ENCODE measurements at regions not wholly inside any gene's neighbourhood (a gene's known extent, or its start where the extent isn't known, plus 50 kb on each side); places are given as distances from the start of the nearest gene placed in this dataset.

- DNase-seq: no peak
Observed at GRCh38 chr5:89287964-89288363, 405.0 kb upstream of the MEF2C start.

DNA sequence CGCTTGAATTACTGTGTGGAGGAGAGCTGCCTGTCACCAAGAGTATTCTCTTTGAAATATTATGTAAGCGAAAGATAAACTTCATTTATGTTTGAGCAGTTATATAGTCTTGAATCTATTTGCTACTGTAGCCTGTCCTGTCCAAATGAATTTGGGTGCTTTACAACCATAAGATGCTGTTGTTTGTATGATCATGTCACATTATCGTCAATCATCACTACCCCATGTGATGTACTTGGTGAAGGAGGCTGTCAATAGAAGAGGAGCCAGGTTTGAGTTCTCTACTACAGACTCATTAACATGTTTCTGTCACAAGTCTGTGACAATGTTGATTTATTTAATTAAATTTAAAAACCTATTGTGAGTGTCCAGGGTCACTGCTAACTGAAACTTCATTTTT is 403.3 kb upstream of the MEF2C start:
- DNase-seq: no peak

- no peak for DNase-seq
Observed at GRCh38 chr5:89283728-89284493, 400.9 kb upstream of the MEF2C start.

- DNase-seq: no peak
Observed at GRCh38 chr5:89282554-89283510, 399.8 kb upstream of the MEF2C start.

DNA sequence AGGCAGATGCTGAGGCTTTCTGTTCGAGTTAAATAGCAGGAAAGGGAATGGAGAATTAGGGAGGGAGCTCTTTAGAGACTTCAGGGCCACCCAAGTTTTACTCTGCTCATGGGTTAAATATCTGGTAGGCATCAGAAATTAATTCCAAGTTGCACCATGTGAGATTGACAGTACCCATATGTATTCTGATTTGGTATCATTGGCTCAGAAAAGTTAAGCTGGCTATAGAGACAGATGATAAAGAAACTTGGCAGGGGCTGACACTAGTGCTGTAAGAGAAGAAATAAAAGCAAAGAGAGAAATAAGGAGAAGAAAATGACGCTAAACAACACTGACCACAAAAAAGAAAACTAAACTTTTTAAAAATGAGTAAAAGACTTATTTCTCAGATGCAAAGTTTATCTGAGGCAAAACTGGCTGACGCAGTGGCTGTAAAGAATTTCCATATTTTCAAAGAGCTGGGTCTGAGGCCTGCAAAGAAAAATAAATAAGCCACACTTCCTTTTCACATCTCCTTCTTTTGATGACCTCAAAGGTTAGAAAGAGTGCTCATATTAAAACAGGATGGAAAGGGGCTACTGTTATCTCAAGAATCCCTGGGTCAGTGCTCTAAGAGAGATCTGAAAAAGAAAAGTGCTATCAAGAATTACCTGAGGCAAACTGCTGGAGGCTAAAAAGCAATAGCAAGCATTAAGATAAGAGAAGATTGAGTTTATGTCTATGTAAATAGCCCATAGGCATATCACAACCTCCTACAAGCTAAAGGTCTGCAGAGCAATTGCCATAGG is 399.0 kb upstream of the MEF2C start:
- DNase-seq: no peak

DNA sequence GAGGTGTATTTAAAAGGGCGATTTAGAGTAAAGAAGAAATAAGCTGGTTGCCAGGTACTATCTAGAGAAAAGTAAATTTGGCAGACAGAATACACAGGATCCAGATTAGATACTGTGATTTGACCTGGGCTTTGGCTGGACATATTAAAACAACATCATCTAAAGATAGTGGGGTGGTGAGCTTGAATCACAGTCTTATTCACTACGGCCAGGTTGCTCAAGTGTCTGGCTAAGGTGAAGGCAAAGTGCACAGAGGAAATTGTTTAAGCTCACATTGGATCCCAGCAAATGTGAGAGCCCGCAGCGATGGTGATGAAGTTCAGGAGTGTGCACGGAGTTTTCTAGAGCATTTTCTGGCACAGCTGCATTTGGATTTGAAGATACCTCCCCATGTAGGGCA is 398.2 kb upstream of the MEF2C start:
- DNase-seq: no peak

GRCh38 chr5:89280103-89281037 is 397.4 kb upstream of the MEF2C start:
- DNase-seq: no peak

DNA sequence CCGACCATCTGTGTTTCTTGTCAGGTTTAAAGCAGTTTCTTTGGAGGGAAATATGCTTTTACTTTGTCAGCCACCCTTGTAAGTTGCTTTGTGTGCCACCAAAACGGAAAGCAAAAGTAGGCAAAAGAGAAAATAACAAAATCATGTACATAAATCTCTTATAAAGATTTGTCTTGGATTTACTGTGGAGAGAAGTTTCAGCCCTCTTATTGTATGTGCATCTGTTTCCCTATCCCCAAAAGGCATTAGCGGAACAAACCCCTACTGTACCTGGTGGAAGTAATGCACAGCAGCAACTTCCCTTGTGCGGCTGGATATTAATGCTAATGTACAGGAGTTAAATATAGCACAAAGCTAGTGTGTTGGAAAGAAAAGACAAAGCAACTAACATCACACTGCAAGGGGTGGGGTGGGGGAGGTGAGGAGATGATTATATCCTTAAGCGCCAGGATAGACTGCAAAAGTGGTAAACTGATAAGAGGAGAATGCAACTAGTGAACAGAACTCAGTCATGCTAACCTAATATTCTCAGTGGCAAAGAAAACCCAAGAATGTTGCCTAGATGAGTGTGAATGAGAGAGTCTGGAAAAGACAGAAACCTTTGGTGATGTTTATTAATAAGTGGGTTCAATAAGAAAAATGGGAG is 396.5 kb upstream of the MEF2C start:
- no peak for DNase-seq

DNA sequence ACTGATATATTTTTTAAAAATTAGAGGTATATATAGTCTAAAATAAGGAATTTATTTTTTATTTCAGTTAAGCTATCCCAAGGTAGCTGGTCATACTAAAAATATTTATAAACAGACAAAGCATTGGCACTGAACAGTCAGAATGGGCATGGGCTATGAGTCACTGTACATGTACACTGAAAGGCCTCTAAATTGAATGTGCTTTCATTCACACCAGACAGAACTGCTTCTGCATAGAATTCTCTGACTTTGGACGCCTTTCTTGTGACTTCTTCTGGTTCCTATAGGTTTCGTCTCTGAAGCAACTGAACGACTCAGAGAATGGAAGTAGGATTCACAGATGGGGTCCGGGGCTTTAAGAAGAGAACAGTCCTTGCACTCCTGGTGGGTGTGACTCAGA is 394.8 kb upstream of the MEF2C start:
- no peak for DNase-seq

DNA sequence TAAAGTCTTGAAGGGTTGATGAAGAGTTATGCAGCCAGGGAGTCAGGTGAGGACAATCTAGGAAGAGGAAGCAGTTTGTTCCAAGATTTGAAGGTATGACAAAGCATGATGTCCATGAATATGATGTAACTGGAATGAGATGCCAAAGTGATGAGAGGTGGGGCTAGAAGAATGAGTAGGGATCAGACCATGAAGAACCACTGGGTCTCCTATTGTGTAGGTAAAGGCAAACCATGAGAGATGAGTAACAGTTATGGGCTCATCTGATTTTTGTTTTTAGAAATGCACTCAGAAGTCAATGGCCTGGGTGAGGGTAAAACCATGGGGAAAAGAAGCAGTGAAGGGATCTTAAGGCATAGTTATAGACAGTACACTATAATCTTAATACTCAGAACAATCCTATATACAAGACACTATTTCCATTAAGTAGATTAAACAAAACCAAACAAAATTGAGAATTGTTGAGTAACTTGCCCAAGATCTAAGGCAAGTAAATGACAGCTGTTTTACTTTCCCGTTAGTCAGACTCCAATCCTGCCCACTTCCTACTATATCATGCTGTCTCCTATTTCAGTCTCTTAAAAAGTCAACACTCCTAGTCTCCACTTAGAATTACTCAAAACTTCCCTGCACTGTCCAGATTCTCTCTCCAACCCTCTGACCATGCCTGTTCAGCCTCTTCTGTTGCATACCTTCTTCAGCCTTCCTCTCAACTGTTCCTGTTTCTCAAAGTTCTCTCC is 393.8 kb upstream of the MEF2C start:
- DNase-seq: no peak

DNA sequence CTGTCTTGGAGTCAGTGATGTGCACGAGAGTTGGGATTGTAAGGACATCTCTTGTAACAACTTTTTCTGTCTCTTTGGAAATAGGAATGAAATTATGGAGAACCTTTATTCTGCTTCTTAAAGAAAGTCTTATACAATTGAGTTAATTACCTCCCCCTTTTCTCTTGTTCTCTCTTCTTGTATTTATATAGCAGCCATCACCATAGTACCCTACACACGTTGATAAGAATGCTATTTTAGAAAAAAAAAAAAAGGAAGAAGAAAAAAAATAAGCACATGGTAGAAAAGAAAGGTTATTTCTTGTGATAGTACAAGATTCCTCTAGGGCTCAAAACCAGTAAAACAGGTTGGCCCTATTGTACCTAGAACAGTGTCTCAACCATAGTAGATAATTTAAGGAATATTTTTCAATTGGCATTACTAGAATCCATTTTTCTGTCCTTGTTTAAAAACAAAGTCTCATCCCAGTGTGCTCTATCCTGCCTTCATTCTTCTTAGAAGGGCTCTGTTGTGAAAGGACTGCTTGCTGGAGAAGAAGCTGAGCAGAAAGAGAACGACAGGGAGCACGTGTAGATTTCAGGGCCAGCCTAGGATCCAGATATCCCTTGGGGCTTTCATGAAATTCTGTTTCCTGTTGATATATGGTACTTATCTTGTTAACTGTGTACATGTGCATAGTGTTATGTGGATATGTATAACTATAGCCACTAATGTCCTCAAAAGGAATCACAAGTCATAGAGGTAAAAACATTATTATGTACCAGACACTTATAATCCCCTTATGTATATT is 392.3 kb upstream of the MEF2C start:
- no peak for DNase-seq

GRCh38 chr5:89273289-89273688 is 390.3 kb upstream of the MEF2C start:
- DNase-seq: no peak

DNA sequence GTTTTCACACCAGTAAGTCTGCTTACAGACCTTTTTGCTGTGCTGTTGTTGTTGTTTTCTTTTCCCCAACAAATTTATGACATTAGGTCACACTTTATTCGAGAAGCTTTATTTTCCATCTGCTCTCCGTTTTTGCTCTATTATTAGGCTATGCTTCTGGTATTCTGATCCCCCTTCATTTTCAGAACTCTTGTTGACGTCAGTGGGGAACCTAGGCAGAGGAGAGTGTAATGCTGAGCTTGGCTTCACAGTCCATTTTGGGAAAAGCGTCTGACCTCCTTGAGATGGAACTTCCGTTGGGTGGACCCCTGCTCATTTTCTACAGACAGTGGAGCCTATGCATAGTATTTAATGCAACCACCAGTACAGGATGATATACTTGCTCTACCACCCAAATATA is 387.9 kb upstream of the MEF2C start:
- DNase-seq: no peak

DNA sequence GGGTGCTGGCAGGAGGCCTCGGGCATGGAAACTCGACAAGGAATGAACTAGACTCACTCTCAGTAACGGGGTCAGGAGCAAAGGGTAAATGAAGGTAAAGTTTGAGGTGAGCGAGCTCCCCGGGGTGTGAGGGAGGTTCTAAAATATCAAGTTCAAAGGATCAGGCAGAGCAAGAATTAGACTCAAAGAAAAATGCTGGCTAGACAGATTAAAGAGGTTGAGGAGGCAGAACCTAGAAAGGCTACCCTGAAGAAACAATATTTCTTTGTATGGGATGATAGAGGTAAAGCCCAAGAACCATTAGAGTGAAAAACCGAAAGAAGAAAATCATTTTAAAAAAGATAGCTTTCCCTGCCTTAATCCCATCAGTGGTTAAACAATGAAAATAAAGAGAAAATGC is 386.7 kb upstream of the MEF2C start:
- no peak for DNase-seq

- no peak for DNase-seq
Observed at GRCh38 chr5:89268460-89268859, 385.5 kb upstream of the MEF2C start.

GRCh38 chr5:89267788-89268187 is 384.8 kb upstream of the MEF2C start:
- no peak for DNase-seq

- no peak for DNase-seq
Observed at GRCh38 chr5:89265511-89266179, 382.7 kb upstream of the MEF2C start.

- DNase-seq: no peak
Observed at GRCh38 chr5:89263846-89264245, 380.9 kb upstream of the MEF2C start.

- no peak for DNase-seq
Observed at GRCh38 chr5:89262030-89262429, 379.0 kb upstream of the MEF2C start.
